ENCODE measurements at regions not wholly inside any gene's neighbourhood (a gene's known extent, or its start where the extent isn't known, plus 50 kb on each side); places are given as distances from the start of the nearest gene placed in this dataset.

GRCh38 chr9:24045150-24045549 is 219.1 kb upstream of the ELAVL2 start:
- ATAC-seq: no peak
- TF ChIP-seq, protein P1, sequence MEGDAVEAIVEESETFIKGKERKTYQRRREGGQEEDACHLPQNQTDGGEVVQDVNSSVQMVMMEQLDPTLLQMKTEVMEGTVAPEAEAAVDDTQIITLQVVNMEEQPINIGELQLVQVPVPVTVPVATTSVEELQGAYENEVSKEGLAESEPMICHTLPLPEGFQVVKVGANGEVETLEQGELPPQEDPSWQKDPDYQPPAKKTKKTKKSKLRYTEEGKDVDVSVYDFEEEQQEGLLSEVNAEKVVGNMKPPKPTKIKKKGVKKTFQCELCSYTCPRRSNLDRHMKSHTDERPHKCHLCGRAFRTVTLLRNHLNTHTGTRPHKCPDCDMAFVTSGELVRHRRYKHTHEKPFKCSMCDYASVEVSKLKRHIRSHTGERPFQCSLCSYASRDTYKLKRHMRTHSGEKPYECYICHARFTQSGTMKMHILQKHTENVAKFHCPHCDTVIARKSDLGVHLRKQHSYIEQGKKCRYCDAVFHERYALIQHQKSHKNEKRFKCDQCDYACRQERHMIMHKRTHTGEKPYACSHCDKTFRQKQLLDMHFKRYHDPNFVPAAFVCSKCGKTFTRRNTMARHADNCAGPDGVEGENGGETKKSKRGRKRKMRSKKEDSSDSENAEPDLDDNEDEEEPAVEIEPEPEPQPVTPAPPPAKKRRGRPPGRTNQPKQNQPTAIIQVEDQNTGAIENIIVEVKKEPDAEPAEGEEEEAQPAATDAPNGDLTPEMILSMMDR (IDR thresholded peaks at IDR 0.05): no peak
- no peak overlapping the region for H3K27ac ChIP-seq
- H3K9me3 ChIP-seq: no peaks in the 10 kb centered on the region
- H3K4me3 ChIP-seq: no peak overlapping the region
- no peaks in the 10 kb centered on the region for H3K36me3 ChIP-seq
- no peak for DNase-seq
- intact Hi-C loops (cut with DNase I): no loop called here
- no peaks in the 10 kb centered on the region for H3K4me1 ChIP-seq
- H3K27me3 ChIP-seq (ENCODE audit: low read depth): no peaks in the 10 kb centered on the region

GRCh38 chr9:24044576-24044975 is 218.5 kb upstream of the ELAVL2 start:
- Histone ChIP-seq H3K9me3 (no peaks in the 10 kb centered on the region), H3K36me3 (no peaks in the 10 kb centered on the region), H3K4me3 (no peak overlapping the region), H3K27me3 (ENCODE audit: low read depth) (no peaks in the 10 kb centered on the region), H3K4me1 (no peaks in the 10 kb centered on the region), H3K27ac (no peak overlapping the region)
- DNase-seq: no peak
- intact Hi-C loops (cut with DNase I): no loop called here
- TF ChIP-seq, protein P1 (IDR thresholded peaks at IDR 0.05): no peak
- ATAC-seq: no peak

DNA sequence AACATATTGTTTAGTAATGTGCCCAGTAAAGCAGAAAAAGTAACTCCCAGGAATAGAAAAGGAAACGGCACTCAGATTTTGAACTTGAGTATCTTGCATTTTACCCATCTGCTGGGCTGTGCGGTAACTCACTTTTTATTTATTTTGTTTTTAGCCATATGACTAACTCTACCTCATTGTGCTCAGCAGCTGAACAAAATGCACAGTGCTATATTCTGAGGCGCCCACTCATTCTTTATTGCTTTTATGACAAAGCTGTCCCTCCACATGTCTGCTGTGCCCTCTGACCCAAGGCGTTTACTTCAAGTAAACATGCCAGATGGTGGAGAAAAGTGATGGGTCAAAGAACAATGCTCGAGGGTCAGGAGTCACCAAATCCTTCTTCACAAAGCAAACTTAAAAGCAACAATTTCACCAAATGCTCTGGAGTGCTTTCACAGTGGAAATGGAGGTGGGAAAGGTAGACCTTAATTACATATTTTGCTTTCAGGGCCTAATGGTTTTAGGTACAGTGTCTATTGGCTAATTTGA is 215.2 kb upstream of the ELAVL2 start:
- Histone ChIP-seq H3K27me3 (ENCODE audit: low read depth) (no peaks in the 10 kb centered on the region), H3K4me3 (no peak overlapping the region), H3K9me3 (no peaks in the 10 kb centered on the region), H3K36me3 (no peaks in the 10 kb centered on the region), H3K4me1 (no peaks in the 10 kb centered on the region), H3K27ac (no peak overlapping the region)
- TF ChIP-seq, protein P1 (IDR thresholded peaks at IDR 0.05): no peak
- DNase-seq (no peak), ATAC-seq (no peak)
- intact Hi-C loops (cut with DNase I): no loop called here

GRCh38 chr9:24036459-24036858 is 210.4 kb upstream of the ELAVL2 start:
- no peak for ATAC-seq

DNA sequence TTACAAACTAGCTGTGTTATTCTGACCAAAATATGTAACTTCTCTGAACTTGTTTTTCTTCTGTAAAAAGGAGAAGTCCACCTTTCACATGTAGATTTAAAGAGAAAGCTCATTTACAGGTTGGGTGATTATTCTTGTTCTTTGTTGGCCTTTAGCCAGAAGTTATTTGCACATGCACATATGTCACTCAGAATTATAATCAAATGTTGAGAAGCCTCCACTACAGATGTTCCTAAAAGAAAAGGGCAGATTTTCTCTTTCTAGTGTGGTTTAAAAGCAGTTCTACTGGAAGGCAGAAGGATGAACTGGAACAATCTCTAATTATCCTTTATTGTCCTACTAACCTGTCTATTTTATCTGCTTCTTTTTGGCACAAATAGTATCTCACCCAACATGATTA is 209.8 kb upstream of the ELAVL2 start:
- intact Hi-C loops (cut with DNase I): no loop called here
- Histone ChIP-seq H3K9me3 (no peaks in the 10 kb centered on the region), H3K4me3 (no peak overlapping the region), H3K4me1 (no peaks in the 10 kb centered on the region), H3K27ac (no peak overlapping the region), H3K36me3 (no peaks in the 10 kb centered on the region), H3K27me3 (ENCODE audit: low read depth) (no peaks in the 10 kb centered on the region)
- no peak for DNase-seq
- TF ChIP-seq, protein P1 (IDR thresholded peaks at IDR 0.05): no peak
- no peak for ATAC-seq

More at GRCh38 chr9:24036459-24036858, 210.4 kb upstream of the ELAVL2 start:
- TF ChIP-seq, protein P1 (IDR thresholded peaks at IDR 0.05): no peak
- H3K27me3 ChIP-seq (ENCODE audit: low read depth): no peaks in the 10 kb centered on the region
- intact Hi-C loops (cut with DNase I): no loop called here
- H3K36me3 ChIP-seq: no peaks in the 10 kb centered on the region
- no peaks in the 10 kb centered on the region for H3K9me3 ChIP-seq
- H3K4me3 ChIP-seq: no peak overlapping the region
- no peak for DNase-seq
- no peak overlapping the region for H3K27ac ChIP-seq
- H3K4me1 ChIP-seq: no peaks in the 10 kb centered on the region

- no peak for ATAC-seq
- DNase-seq: no peak
- TF ChIP-seq, protein P1 (IDR thresholded peaks at IDR 0.05): no peak
- H3K4me1 ChIP-seq: no peaks in the 10 kb centered on the region
- H3K36me3 ChIP-seq: no peaks in the 10 kb centered on the region
- intact Hi-C loops (cut with DNase I): no loop called here
- H3K27me3 ChIP-seq (ENCODE audit: low read depth): no peaks in the 10 kb centered on the region
- no peaks in the 10 kb centered on the region for H3K9me3 ChIP-seq
- H3K27ac ChIP-seq: no peak overlapping the region
- no peak overlapping the region for H3K4me3 ChIP-seq
Measured at GRCh38 chr9:24011881-24012280, 185.8 kb upstream of the ELAVL2 start.
